ENCODE measurements at regions not wholly inside any gene's neighbourhood (a gene's known extent, or its start where the extent isn't known, plus 50 kb on each side); places are given as distances from the start of the nearest gene placed in this dataset.

DNA sequence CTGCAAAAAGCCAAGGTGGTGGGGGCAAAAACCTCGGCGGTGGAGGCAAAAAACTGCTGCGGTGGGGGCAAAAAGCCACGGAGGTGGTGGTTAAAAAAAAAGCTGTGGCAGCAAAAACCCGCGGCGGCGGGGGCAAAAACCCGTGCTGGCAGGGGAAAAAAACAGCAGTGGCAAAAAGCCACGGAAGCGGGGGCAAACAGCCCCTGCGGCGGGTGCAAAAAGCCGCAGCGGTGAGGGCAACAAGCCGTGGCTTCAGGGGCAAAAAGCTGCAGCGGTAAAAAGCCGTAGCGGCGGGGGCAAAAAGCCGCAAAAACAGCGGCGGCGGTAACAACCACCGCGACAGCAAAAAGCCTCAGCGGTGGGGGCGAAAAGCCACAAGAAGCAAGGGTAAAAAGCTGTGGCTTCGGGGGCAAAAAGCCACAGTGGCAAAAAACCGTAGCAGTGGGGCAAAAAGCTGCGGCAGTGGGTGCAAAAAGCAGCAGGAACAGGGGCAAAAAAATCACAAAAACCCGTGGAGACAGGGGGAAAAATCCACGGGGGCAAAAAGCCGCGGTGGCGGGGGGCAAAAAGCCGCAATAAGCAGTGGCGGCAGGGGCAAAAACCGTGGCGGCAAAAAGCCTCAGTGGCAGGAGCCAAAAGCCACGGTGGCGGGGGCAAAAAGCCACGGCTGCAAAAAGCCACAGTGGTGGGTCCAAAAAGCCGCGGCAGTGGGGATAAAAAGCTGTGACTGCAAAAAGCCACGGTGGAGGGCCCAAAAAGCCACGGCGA lies 193.7 kb downstream of the SHCBP1 start:
- TF ChIP-seq, protein P1, sequence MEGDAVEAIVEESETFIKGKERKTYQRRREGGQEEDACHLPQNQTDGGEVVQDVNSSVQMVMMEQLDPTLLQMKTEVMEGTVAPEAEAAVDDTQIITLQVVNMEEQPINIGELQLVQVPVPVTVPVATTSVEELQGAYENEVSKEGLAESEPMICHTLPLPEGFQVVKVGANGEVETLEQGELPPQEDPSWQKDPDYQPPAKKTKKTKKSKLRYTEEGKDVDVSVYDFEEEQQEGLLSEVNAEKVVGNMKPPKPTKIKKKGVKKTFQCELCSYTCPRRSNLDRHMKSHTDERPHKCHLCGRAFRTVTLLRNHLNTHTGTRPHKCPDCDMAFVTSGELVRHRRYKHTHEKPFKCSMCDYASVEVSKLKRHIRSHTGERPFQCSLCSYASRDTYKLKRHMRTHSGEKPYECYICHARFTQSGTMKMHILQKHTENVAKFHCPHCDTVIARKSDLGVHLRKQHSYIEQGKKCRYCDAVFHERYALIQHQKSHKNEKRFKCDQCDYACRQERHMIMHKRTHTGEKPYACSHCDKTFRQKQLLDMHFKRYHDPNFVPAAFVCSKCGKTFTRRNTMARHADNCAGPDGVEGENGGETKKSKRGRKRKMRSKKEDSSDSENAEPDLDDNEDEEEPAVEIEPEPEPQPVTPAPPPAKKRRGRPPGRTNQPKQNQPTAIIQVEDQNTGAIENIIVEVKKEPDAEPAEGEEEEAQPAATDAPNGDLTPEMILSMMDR (IDR thresholded peaks at IDR 0.05; ENCODE audit: low read depth, low read length): no peak
- TF ChIP-seq, protein P2, sequence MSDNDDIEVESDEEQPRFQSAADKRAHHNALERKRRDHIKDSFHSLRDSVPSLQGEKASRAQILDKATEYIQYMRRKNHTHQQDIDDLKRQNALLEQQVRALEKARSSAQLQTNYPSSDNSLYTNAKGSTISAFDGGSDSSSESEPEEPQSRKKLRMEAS (IDR thresholded peaks at IDR 0.05; ENCODE audit: low read depth, low read length): no peak
- TF ChIP-seq MYC (IDR thresholded peaks at IDR 0.05; ENCODE audit: low read depth, low read length) (no peak), POLR2A (IDR thresholded peaks at IDR 0.05; ENCODE audit: extremely low read depth, insufficient read length) (no peak)
